ENCODE measurements at regions not wholly inside any gene's neighbourhood (a gene's known extent, or its start where the extent isn't known, plus 50 kb on each side); places are given as distances from the start of the nearest gene placed in this dataset.
"Not testable (repeated sequence)": the region's sequence is repeated elsewhere in the genome, so short reads cannot be mapped to it uniquely, and the experiment has no call there.

- H3K4me1 ChIP-seq (ENCODE audit: insufficient read depth, low read length); H3F3A ChIP-seq (ENCODE audit: low read length, unreplicated experiment); H3K79me2 ChIP-seq (ENCODE audit: low read length); H3K4me3 ChIP-seq (ENCODE audit: low read length); H3K9me3 ChIP-seq (ENCODE audit: low read length); H3K27ac ChIP-seq (ENCODE audit: low read length); H4K20me1 ChIP-seq (ENCODE audit: low read length); H3K9ac ChIP-seq (ENCODE audit: low read length); POLR2A ChIA-PET (ENCODE audit: unreplicated experiment); H2AFZ ChIP-seq (ENCODE audit: low read length); H3K36me3 ChIP-seq (ENCODE audit: low read depth, low read length); H3K4me2 ChIP-seq (ENCODE audit: low read length); H3K27me3 ChIP-seq (ENCODE audit: low read length); BruUV-seq (replicated peaks); H3K9me2 ChIP-seq (replicated peaks; ENCODE audit: low read length): not testable (repeated sequence)
- DNase-seq = peak; percentile 59
- ATAC-seq = peak; percentile 84
- TF ChIP-seq CTCF (conservative IDR thresholded peaks at IDR 0.05; ENCODE audit: low read depth, low read length) = peak; percentile 61
- CTCF ChIA-PET = interaction anchor here (0.6 kb wide), 1 partner anchor 21 kb away, joined by 3 read pairs; no protein-coding TSS in a partner anchor
- intact Hi-C loops (cut with micrococcal nuclease) = loop anchor here (1.0 to 5.0 kb wide), 3 partner anchors 133 to 1313 kb away; no protein-coding TSS in a partner anchor
Measured at GRCh38 chr6:92644104-92644791, 775.1 kb downstream of the EPHA7 start.

GRCh38 chr6:92635553-92636153 lies 783.7 kb downstream of the EPHA7 start:
- Histone ChIP-seq H3K4me3 (ENCODE audit: low read length) (no peak overlapping the region), H3F3A (ENCODE audit: low read length, unreplicated experiment) (no peaks in the 10 kb centered on the region), H3K79me2 (ENCODE audit: low read length) (no peaks in the 10 kb centered on the region), H4K20me1 (ENCODE audit: low read length) (no peaks in the 10 kb centered on the region), H3K4me1 (ENCODE audit: insufficient read depth, low read length) (no peaks in the 10 kb centered on the region), H3K9me2 (replicated peaks; ENCODE audit: low read length) (no peaks in the 10 kb centered on the region), H3K27me3 (ENCODE audit: low read length) (no peaks in the 10 kb centered on the region), H3K36me3 (ENCODE audit: low read depth, low read length) (no peaks in the 10 kb centered on the region), H3K4me2 (ENCODE audit: low read length) (no peak overlapping the region), H3K27ac (ENCODE audit: low read length) (no peak overlapping the region), H3K9ac (ENCODE audit: low read length) (no peak overlapping the region), H2AFZ (ENCODE audit: low read length) (no peak overlapping the region), H3K9me3 (ENCODE audit: low read length) (no peaks in the 10 kb centered on the region)
- intact Hi-C loops (cut with micrococcal nuclease) = no loop called here
- POLR2A ChIA-PET (ENCODE audit: unreplicated experiment) = no interaction called here
- CTCF ChIA-PET = no interaction called here
- ATAC-seq = no peak
- DNase-seq = no peak
- no TSS peak for BruUV-seq (replicated peaks)
- TF ChIP-seq EZH2 (IDR thresholded peaks at IDR 0.05; ENCODE audit: low read length, unreplicated experiment) (no peak), CTCF (conservative IDR thresholded peaks at IDR 0.05; ENCODE audit: low read depth, low read length) (no peak), EZH2phosphoT487 (IDR thresholded peaks at IDR 0.05; ENCODE audit: borderline replicate concordance, low read length) (no peak)

GRCh38 chr6:92634561-92634960 lies 784.8 kb downstream of the EPHA7 start:
- Histone ChIP-seq H4K20me1 (ENCODE audit: low read length) (no peaks in the 10 kb centered on the region), H3K9ac (ENCODE audit: low read length) (no peak overlapping the region), H3K9me2 (replicated peaks; ENCODE audit: low read length) (no peaks in the 10 kb centered on the region), H3K27ac (ENCODE audit: low read length) (no peak overlapping the region), H2AFZ (ENCODE audit: low read length) (no peak overlapping the region), H3K4me2 (ENCODE audit: low read length) (no peak overlapping the region), H3F3A (ENCODE audit: low read length, unreplicated experiment) (no peaks in the 10 kb centered on the region), H3K9me3 (ENCODE audit: low read length) (no peaks in the 10 kb centered on the region), H3K4me1 (ENCODE audit: insufficient read depth, low read length) (no peaks in the 10 kb centered on the region), H3K36me3 (ENCODE audit: low read depth, low read length) (no peaks in the 10 kb centered on the region), H3K4me3 (ENCODE audit: low read length) (no peak overlapping the region), H3K27me3 (ENCODE audit: low read length) (no peaks in the 10 kb centered on the region), H3K79me2 (ENCODE audit: low read length) (no peaks in the 10 kb centered on the region)
- no TSS peak for BruUV-seq (replicated peaks)
- intact Hi-C loops (cut with micrococcal nuclease) = no loop called here
- no peak for DNase-seq
- CTCF ChIA-PET = no interaction called here
- no peak for ATAC-seq
- TF ChIP-seq EZH2phosphoT487 (IDR thresholded peaks at IDR 0.05; ENCODE audit: borderline replicate concordance, low read length) = no peak
- POLR2A ChIA-PET (ENCODE audit: unreplicated experiment) = no interaction called here

All from PC-3 (cell line).